Fibroblast of skin of right quadriceps (primary cell): ENCODE measurements at regions not wholly inside any gene's neighbourhood (a gene's known extent, or its start where the extent isn't known, plus 50 kb on each side); places are given as distances from the start of the nearest gene placed in this dataset.
A peak's percentile ranks its signal among the peaks of the same experiment; 100 is the strongest.

Source experiments
- DNase-seq: peaks from one replicate; pipeline ENCODE4 v3.0.0-alpha.2; 2013

GRCh38 chr13:59176775-59177174 lies 987.0 kb downstream of the DIAPH3 start:
- DNase-seq, result no peak

DNA sequence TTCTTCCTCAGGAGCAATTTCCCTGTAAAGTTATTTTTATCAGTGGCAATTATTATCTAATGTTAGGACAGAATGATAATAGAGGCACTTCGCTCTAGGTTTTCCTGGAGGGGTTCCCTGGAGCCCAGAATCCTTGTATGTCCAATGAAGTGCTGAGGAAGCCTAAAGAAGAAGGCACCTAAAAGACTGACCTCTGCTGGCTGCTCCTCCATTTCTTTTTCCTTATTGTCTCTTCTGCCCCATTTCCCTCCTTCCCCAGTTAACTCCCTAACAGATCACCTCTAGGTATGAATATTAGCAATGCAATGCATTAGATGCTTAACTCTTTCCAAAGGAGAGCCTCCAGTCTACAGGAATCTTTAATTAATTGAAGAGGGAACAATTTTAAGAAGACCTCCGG lies 985.4 kb downstream of the DIAPH3 start:
- peak; percentile 7 for DNase-seq

- DNase-seq, result no peak
Measured at GRCh38 chr13:59182241-59182640, 981.5 kb downstream of the DIAPH3 start.

DNA sequence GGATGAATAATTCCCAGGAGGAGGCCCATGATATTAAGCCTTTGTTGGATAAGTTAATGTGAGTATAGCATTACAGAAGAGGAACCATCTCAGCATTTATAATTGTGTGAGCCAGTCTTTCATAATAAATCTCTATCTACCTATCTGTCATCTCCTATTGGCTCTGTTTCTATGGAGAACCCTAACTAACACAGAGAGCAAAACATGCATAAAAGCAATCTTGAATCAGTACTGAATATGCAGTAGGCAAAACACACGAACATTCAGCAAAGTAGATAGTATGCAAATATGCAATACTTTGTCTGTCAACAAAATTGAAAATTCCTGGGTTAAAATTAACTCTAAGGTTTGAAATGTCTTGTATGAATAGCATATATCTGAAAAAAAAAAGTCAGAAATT lies 966.3 kb downstream of the DIAPH3 start:
- no peak for DNase-seq

DNA sequence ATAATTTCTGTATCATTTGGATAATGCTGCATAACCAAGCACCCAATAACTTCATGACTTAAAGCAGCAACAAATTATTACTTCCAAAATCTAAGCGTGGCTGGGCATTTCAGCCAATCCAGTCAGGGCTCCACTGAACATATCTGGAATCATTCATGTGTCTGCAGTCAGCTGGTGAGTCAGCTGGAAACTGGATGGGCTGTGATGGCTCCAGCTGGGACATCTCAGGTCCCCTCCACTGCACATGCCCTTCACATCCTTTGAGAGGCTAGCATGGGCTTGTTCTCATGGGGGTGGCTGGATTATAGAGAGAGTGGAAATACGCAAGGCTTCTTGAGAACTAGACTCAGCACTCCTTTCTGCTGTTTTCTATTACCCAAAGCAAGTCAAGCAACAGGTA lies 961.9 kb downstream of the DIAPH3 start:
- no peak for DNase-seq

- DNase-seq, result no peak
Measured at GRCh38 chr13:59203855-59204254, 959.9 kb downstream of the DIAPH3 start.

GRCh38 chr13:59205501-59205900 lies 958.2 kb downstream of the DIAPH3 start:
- DNase-seq, result no peak

DNA sequence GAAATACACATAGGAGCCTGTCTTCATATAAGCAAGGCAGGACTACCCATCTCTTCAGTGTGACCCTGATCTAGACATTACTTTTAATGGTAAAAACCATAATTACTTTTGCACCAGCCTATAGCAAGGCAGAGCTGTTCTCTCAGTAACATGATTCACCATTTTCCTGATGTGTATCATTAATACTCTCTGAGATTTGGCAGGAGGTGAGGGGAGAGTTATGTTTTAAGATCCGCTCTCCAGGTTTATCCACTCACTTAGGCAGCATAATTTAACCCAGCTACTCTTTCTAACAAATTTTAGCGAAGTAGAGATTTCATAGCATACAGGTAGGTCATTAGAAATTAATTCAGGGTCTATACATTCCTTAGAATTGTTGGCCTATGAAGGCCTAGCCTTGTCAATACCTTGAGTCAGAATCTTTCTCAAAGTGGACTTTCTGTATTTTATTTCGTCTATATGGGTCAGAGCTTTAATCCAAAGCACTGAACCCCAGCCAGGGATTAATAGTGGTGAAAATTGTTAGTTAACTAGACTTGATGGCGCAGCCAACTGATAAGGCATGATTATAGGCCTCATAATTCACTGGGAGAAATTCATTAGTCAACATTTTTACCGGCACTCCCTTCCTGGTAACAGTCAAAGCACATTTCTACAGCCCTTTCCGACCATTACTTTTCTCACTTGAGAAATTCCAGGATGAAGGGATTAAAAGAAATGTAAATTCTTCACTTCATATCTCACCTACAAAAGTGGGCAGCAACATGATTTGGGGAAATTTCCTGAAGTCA lies 955.1 kb downstream of the DIAPH3 start:
- no peak for DNase-seq

GRCh38 chr13:59210543-59210942 lies 953.2 kb downstream of the DIAPH3 start:
- no peak for DNase-seq

DNA sequence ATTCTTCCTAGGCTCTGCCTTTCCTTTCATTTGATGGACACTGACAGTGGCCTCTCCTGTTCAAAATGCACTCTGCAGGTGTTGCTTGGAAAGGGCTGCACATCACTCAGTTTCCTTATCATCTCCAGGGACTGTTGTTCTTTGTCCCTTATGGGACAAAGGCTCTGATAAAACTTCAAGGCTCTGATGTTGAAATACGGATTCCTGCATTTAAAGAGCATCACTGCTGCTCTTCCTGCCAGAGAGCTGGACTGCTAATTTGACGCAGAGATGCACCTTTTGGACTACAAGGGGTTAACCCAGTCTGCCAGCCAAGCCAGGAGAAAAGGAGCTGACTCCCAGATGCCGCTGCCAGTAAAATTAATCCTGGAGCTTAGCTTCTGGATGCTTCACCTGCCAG lies 952.1 kb downstream of the DIAPH3 start:
- no peak for DNase-seq

GRCh38 chr13:59229401-59229800 lies 934.3 kb downstream of the DIAPH3 start:
- no peak for DNase-seq

DNA sequence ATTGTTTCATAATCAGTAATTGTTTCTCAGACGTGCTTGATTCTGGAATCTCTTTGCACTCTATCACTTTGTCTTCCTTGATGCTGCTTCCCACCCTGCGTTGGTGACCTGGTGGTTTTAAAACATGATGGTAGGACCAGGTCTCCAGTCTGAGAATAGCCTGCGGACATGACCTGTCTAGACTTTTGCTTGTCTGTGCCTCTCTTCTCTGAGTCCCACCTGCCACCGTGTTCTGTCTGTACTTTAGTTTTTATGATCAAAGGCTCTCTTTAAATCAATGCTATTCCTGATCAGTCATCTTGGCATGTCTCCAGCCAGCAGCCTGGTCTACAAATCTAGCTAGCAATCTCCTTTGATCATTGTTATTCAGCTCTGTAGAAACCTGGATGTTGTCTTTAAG lies 933.9 kb downstream of the DIAPH3 start:
- no peak for DNase-seq

- DNase-seq, result no peak
Measured at GRCh38 chr13:59230484-59231264, 933.1 kb downstream of the DIAPH3 start.

DNA sequence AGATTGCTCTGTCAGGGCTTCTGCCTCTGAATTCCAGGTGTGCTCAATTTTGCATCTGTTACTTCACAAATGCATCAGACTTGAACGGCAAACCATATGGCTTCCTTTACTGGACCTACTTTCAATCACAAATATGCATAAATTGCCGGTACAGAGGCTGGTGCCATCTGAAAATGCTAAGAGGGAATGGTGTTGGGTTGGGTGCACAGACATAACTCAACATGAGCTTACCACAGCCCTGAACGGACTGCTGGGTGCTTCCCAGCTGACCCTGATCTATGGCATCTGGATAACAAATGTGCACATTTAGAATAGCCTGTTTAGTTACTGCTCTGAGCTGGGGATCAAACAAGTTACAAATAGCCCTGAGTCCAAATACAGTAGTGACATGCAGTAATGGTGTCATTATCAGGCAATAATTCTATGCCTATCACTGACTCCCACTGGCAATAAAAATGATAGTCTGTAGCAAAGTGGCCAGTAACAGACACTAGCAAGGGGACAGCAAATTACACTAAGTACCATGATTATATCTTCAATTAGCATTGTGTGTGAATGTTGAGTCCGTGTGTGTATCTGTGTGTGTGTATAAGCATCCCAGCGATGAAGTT lies 927.3 kb downstream of the DIAPH3 start:
- no peak for DNase-seq

- DNase-seq, result no peak
Measured at GRCh38 chr13:59236944-59237343, 926.8 kb downstream of the DIAPH3 start.

GRCh38 chr13:59247171-59247570 lies 916.6 kb downstream of the DIAPH3 start:
- no peak for DNase-seq

DNA sequence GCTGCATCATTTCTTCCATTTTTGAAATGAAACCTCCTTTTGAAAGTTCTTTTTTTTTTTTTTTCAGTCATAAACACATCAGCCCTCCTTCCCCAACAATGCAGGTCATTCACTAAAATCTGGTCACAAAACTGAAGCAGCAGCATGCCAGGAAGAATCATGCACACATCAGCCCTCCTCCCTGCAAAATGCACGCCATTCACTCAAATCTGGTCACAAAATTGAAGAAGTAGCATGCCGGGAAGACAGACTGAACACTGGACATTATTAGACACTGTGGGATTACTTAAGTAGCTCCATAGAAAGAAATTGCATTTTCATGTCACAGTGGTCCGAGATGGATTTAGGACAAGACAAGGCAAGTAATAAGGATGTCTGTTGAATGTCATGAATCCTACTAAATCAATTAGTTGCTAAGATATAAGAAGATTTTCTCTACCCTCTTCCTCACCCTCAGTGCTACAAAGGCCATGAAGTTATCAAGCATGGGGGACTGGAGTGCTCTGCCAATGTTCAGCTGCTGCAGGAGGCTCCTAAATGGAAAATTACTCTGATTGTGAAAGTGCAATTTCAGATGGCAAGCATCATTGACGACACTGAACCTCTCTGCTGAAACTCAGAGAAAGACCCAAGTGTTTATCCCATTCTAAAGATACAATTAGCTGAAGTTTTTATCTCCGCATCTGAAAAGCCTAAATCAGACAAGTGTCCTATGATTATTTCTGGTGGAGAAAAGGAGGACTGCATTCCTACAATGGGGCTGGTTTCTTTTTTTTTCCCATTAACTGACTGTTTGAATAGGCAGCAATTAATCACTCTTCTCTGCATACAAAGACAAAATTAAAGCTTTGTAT lies 913.2 kb downstream of the DIAPH3 start:
- no peak for DNase-seq

DNA sequence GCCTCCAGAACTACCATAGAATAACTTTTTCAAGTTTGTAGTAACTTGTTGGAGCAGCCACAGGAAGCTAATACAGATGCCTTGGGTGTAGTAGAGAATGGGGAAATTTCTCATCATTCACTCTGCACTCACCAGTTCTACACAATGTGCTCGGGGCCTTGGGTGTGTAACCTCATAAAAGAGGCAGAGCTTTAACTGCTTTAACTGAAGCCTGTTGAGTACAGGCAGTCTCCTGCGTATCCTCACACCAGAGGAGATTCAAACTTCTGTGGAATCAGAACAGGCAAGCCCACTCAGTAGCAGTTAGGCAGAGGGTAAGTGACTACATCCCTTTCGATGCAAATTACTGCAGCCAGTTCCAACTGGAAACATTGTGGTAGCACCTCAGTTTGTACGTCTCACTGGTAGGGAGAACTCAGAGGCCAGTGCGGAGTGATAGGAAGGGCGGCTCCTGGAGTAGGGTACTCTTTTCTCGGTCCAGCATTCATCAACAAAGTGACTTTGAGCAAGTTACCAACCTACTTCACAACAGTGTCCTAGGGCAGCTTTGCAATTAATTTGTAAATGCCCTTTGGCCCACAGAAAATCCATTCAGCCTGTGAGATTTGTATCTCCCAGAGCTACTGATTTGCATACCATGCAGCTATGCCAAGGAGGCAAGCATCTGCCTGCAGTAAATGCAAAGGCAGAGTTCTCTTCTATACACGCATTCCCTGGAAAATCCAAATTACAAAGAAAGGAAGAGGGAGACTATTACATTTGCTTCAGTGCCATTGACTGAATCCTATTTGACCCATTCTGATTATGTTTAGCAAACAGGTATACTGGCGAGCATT lies 904.3 kb downstream of the DIAPH3 start:
- no peak for DNase-seq

GRCh38 chr13:59261928-59262488 lies 901.7 kb downstream of the DIAPH3 start:
- peak; percentile 4 for DNase-seq

DNA sequence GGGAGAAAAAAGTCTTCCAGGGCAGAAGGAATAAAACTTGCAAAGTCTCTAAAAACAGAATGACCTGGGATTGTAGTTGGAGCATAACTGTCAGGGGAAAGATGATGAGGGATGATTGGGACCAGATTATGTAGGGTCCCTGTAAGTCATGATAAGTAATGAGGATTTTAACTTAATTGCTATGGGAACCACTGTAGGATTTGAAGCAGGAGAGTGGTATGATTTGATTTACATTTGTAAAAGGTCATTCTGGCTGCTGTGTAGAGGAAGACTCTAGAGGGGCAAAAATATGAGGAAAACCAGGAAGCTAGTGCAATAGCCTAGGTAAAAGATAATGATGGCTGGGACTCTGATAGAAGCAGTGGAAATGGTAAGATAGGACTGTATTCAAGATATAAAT lies 900.2 kb downstream of the DIAPH3 start:
- DNase-seq, result no peak

DNA sequence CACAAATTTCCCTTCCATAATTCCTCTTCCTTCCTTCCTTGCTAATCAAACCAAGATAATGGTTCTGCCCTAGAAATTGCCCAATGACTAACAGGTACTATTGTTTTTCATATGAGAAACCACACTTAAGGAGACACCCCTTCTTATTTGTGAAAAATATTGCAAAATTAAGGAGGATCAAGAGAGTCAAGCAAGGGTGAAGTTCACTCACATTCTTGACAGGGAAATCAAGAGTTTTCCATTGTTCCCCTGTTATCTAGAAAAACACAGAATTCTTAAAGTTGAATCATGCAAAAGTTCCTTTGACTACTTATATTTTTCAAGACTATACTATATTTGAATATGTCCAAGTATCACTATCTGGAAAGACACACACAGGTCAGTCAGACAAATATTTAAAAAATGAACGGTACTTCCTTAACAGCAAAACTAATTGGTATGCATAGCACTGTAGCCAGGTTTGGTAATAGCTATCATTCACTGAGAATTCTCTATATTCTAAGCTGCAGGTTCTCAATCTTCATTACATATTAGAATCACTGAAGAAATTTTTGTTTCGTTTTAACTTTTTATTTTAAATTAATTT lies 897.2 kb downstream of the DIAPH3 start:
- DNase-seq, result peak; percentile 8
